GM18907 (cell line): ENCODE measurements at regions not wholly inside any gene's neighbourhood (a gene's known extent, or its start where the extent isn't known, plus 50 kb on each side); places are given as distances from the start of the nearest gene placed in this dataset.
"Not testable (repeated sequence)": the region's sequence is repeated elsewhere in the genome, so short reads cannot be mapped to it uniquely, and the experiment has no call there.

ENCODE experiments used
- ATAC-seq: cut with Tn5 transposase; IDR thresholded peaks from one replicate; pipeline ENCODE4 v1.9.1; 2021; ENCODE audit warnings: mild to moderate bottlenecking, moderate library complexity; ENCODE audit not compliant: unreplicated experiment

GRCh38 chr12:126910570-126910969 lies 1356.4 kb upstream of the TMEM132C start:
- ATAC-seq, result no peak

- ATAC-seq, result no peak
Measured at GRCh38 chr12:126912111-126912510, 1354.9 kb upstream of the TMEM132C start.

GRCh38 chr12:126914170-126914793 lies 1352.7 kb upstream of the TMEM132C start:
- no peak for ATAC-seq

GRCh38 chr12:126915309-126915708 lies 1351.7 kb upstream of the TMEM132C start:
- ATAC-seq, result no peak

- no peak for ATAC-seq
Measured at GRCh38 chr12:126926023-126926594, 1340.9 kb upstream of the TMEM132C start.

GRCh38 chr12:126930234-126930633 lies 1336.7 kb upstream of the TMEM132C start:
- ATAC-seq, result no peak

GRCh38 chr12:126932156-126932555 lies 1334.8 kb upstream of the TMEM132C start:
- ATAC-seq, result no peak

- no peak for ATAC-seq
Measured at GRCh38 chr12:126935435-126935834, 1331.5 kb upstream of the TMEM132C start.

- peak; percentile 51 for ATAC-seq
Measured at GRCh38 chr12:126936181-126936851, 1330.7 kb upstream of the TMEM132C start.

- no peak for ATAC-seq
Measured at GRCh38 chr12:126937431-126937830, 1329.5 kb upstream of the TMEM132C start.

GRCh38 chr12:126944684-126945083 lies 1322.3 kb upstream of the TMEM132C start:
- ATAC-seq, result no peak

- ATAC-seq, result not testable (repeated sequence)
Measured at GRCh38 chr12:126946958-126947357, 1320.0 kb upstream of the TMEM132C start.

GRCh38 chr12:126949558-126949957 lies 1317.4 kb upstream of the TMEM132C start:
- no peak for ATAC-seq

- ATAC-seq, result no peak
Measured at GRCh38 chr12:126950266-126950665, 1316.7 kb upstream of the TMEM132C start.

GRCh38 chr12:126952096-126953007 lies 1314.6 kb upstream of the TMEM132C start:
- no peak for ATAC-seq

- no peak for ATAC-seq
Measured at GRCh38 chr12:126953365-126953889, 1313.5 kb upstream of the TMEM132C start.

GRCh38 chr12:126960221-126960620 lies 1306.7 kb upstream of the TMEM132C start:
- ATAC-seq, result no peak

- ATAC-seq, result no peak
Measured at GRCh38 chr12:126960709-126961108, 1306.3 kb upstream of the TMEM132C start.

- no peak for ATAC-seq
Measured at GRCh38 chr12:126963825-126964224, 1303.1 kb upstream of the TMEM132C start.

GRCh38 chr12:126966498-126966897 lies 1300.5 kb upstream of the TMEM132C start:
- no peak for ATAC-seq

GRCh38 chr12:126967152-126967551 lies 1299.8 kb upstream of the TMEM132C start:
- ATAC-seq, result no peak
